Neural cell (in vitro differentiated cells): ENCODE measurements at regions not wholly inside any gene's neighbourhood (a gene's known extent, or its start where the extent isn't known, plus 50 kb on each side); places are given as distances from the start of the nearest gene placed in this dataset.

Experiments
- CTCF ChIP-seq: fragments of 450-650 bp; IDR thresholded peaks from 2 replicates; pipeline ENCODE4 v1.5.1; 2014; ENCODE audit warnings: antibody characterized with exemption, mild to moderate bottlenecking, moderate library complexity; ENCODE audit not compliant: poor library complexity, severe bottlenecking
- EZH2 ChIP-seq: fragments of 200-600, 300-800 bp; shearing (Covaris generic), sonication (generic); IDR thresholded peaks from 2 replicates; pipeline ENCODE4 v1.6.1; 2014; ENCODE audit warnings: antibody characterized with exemption, low read length, borderline replicate concordance, mild to moderate bottlenecking; ENCODE audit not compliant: insufficient read depth, poor library complexity, severe bottlenecking
- POLR2AphosphoS5 ChIP-seq: IDR thresholded peaks from 2 replicates; pipeline ENCODE4 v1.6.1; 2012
- SMC3 ChIP-seq: fragments of 450-650 bp; conservative IDR thresholded peaks from 2 replicates; pipeline ENCODE4 v1.6.1; 2014; ENCODE audit warnings: antibody characterized with exemption, mild to moderate bottlenecking, moderate library complexity; ENCODE audit not compliant: poor library complexity

GRCh38 chr2:52391621-52392020 is 1359.7 kb upstream of the NRXN1 start:
- TF ChIP-seq POLR2AphosphoS5 (no peak), CTCF (no peak), EZH2 (no peak), SMC3 (no peak)
